Chondrocyte (in vitro differentiated cells): ENCODE measurements at regions not wholly inside any gene's neighbourhood (a gene's known extent, or its start where the extent isn't known, plus 50 kb on each side); places are given as distances from the start of the nearest gene placed in this dataset.

ENCODE experiments used
- DNase-seq: peaks from one replicate; pipeline ENCODE4 v3.0.0; 2021; ENCODE audit warnings: mixed read lengths, low spot score
- H3K27ac Mint-ChIP-seq: one replicate; pipeline ENCODE4 v1.8.0; 2021; ENCODE audit warnings: mild to moderate bottlenecking, moderate library complexity, mixed read lengths; ENCODE audit not compliant: unreplicated experiment
- H3K27me3 Mint-ChIP-seq: 2 replicates; pipeline ENCODE4 v1.8.0; 2021; ENCODE audit warnings: low read depth, mixed read lengths
- H3K36me3 Mint-ChIP-seq: 2 replicates; pipeline ENCODE4 v1.8.0; 2021; ENCODE audit warnings: low read depth, mixed read lengths
- H3K4me1 Mint-ChIP-seq: 2 replicates; pipeline ENCODE4 v1.8.0; 2021; ENCODE audit warnings: low read depth, mild to moderate bottlenecking, mixed read lengths
- H3K4me3 Mint-ChIP-seq: one replicate; pipeline ENCODE4 v1.8.0; 2021; ENCODE audit warnings: mild to moderate bottlenecking, moderate library complexity, mixed read lengths; ENCODE audit not compliant: unreplicated experiment
- H3K9me3 Mint-ChIP-seq: 2 replicates; pipeline ENCODE4 v1.8.0; 2021; ENCODE audit warnings: low read depth, mixed read lengths
- CTCF ChIP-seq: fragments of 200-600 bp; sonication (generic); IDR thresholded peaks from 2 replicates; pipeline ENCODE4 v1.5.0; 2021; ENCODE audit warnings: antibody characterized with exemption, mild to moderate bottlenecking, moderate library complexity

DNA sequence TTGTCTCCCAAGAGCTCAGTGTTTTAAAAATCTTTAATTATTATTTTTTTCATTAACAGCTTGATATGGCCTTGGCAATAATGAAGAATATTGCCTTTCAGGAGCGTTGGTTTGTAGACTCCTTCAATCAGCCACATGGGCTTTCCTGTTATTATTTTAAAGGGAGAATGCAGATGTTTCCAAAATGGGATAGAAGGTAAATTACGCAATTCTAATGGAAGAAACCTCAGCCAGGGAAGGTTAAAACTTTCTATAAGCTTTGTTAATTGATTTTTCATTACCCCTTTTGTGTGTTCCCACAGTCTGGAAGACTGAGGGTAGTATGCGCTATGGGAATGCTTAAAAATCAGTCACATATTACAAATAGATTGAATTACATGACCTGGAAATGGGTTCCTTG is 188.4 kb upstream of the NAV3 start:
- H3K27me3 Mint-ChIP-seq: peaks cover 24% of the 10 kb centered on the region
- no peaks in the 10 kb centered on the region for H3K4me1 Mint-ChIP-seq
- no peak overlapping the region for H3K27ac Mint-ChIP-seq
- H3K9me3 Mint-ChIP-seq: no peaks in the 10 kb centered on the region
- H3K36me3 Mint-ChIP-seq: no peaks in the 10 kb centered on the region
- TF ChIP-seq CTCF: no peak
- no peak for DNase-seq
- H3K4me3 Mint-ChIP-seq: no peak overlapping the region

DNA sequence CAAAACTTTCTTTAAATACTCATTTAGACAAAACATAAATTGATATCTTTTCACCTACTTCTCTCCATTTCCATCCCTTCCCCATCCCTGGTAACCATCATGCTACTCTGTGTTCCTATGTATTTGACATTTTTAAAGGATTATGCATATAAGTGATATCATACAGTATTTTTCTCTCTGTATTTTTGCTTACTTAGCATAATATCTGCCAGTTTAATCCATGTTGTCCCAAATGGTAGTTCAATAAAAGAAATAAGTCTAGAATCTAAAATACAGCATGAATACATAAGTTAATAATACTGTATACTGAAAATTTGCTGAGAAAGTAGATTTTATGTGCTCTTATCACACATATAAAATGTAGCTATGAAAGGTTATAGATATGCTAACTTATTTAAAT is 190.3 kb upstream of the NAV3 start:
- Mint-ChIP-seq H3K27ac (no peak overlapping the region), H3K27me3 (peaks cover 24% of the 10 kb centered on the region), H3K36me3 (no peaks in the 10 kb centered on the region), H3K4me3 (no peak overlapping the region), H3K4me1 (no peaks in the 10 kb centered on the region), H3K9me3 (no peaks in the 10 kb centered on the region)
- no peak for DNase-seq
- TF ChIP-seq CTCF: no peak

GRCh38 chr12:77630790-77631445 is 199.8 kb upstream of the NAV3 start:
- Mint-ChIP-seq H3K27me3 (peaks cover 8% of the 10 kb centered on the region), H3K4me1 (no peaks in the 10 kb centered on the region), H3K4me3 (no peak overlapping the region), H3K27ac (no peak overlapping the region), H3K36me3 (peaks cover 2% of the 10 kb centered on the region), H3K9me3 (peaks cover 13% of the 10 kb centered on the region)
- TF ChIP-seq CTCF: no peak
- DNase-seq: no peak

DNA sequence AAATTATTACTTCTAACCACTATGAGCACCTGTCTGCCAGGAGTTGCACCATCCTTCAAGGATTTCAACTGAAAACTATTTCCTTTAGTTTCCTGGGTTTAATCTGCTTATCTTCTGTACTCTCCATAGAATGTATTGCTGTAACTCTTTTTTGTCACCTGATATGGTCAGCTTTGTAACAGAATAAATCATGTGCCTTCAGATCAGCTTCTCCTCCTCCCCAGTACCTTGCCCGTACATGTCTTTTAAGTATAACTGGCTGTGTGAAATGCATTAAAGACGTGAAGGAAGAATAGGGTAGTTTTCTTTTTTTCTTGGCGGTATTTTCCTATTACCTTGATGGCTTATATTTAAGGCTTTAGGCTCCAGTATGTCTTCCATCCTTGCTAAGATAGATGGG is 200.3 kb upstream of the NAV3 start:
- Mint-ChIP-seq H3K9me3 (peaks cover 18% of the 10 kb centered on the region), H3K4me3 (no peak overlapping the region), H3K4me1 (peaks cover 3% of the 10 kb centered on the region), H3K27ac (no peak overlapping the region), H3K36me3 (peaks cover 2% of the 10 kb centered on the region), H3K27me3 (peaks cover 8% of the 10 kb centered on the region)
- TF ChIP-seq CTCF: no peak
- no peak for DNase-seq

DNA sequence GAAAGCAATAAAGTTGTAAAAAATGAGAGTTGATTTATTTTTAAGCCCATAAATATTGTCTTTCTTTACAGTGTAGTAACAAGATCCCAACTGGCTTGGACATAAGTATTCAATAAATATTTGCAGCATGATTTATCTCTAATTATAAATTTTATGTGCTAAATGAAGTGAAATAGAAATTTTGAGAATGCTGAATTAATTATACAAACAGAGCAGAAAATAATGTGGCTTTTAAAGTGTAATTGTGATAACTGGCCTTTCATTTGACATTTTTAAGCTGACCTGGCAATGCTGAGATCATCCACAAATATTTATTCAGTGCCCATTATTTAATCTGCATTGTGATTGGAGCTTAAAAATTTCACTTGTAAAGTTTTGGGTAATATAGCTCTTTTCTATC is 201.6 kb upstream of the NAV3 start:
- Mint-ChIP-seq H3K36me3 (peaks cover 2% of the 10 kb centered on the region), H3K4me3 (no peak overlapping the region), H3K27ac (no peak overlapping the region), H3K4me1 (peaks cover 3% of the 10 kb centered on the region), H3K9me3 (peaks cover 18% of the 10 kb centered on the region), H3K27me3 (peaks cover 8% of the 10 kb centered on the region)
- TF ChIP-seq CTCF: no peak
- DNase-seq: no peak
